Kidney epithelial cell (primary cell): ENCODE measurements at regions not wholly inside any gene's neighbourhood (a gene's known extent, or its start where the extent isn't known, plus 50 kb on each side); places are given as distances from the start of the nearest gene placed in this dataset.

Source experiments
- DNase-seq: peaks from one replicate; pipeline ENCODE4 v3.0.0-alpha.2; 2010; ENCODE audit warnings: low read depth
- H3K27me3 ChIP-seq: 2 replicates; pipeline ENCODE4 v1.6.0; 2011; ENCODE audit warnings: low read length; ENCODE audit not compliant: control insufficient read depth, insufficient read depth
- H3K36me3 ChIP-seq: 2 replicates; pipeline ENCODE4 v1.5.1; 2011; ENCODE audit warnings: low read length; ENCODE audit not compliant: control insufficient read depth, insufficient read depth
- H3K4me3 ChIP-seq: 2 replicates; pipeline ENCODE4 v1.5.1; 2011; ENCODE audit warnings: low read depth, mild to moderate bottlenecking, control low read depth, low read length
- CTCF ChIP-seq: IDR thresholded peaks from 2 replicates; pipeline ENCODE4 v1.5.1; 2011; ENCODE audit warnings: mild to moderate bottlenecking, moderate library complexity, low read length, control low read depth, inconsistent platforms; ENCODE audit not compliant: insufficient read depth, poor library complexity, severe bottlenecking

GRCh38 chr4:140271553-140271952 lies 101.9 kb upstream of the SCOC start:
- no peaks in the 10 kb centered on the region for H3K27me3 ChIP-seq
- DNase-seq: no peak
- H3K4me3 ChIP-seq: no peak overlapping the region
- TF ChIP-seq CTCF: no peak
- H3K36me3 ChIP-seq: no peaks in the 10 kb centered on the region

GRCh38 chr4:140269369-140269768 lies 104.1 kb upstream of the SCOC start:
- TF ChIP-seq CTCF: no peak
- no peaks in the 10 kb centered on the region for H3K27me3 ChIP-seq
- no peaks in the 10 kb centered on the region for H3K36me3 ChIP-seq
- no peak for DNase-seq
- no peak overlapping the region for H3K4me3 ChIP-seq

- DNase-seq: no peak
- TF ChIP-seq CTCF: no peak
- Histone ChIP-seq H3K36me3 (no peaks in the 10 kb centered on the region), H3K27me3 (no peaks in the 10 kb centered on the region), H3K4me3 (no peak overlapping the region)
Measured at GRCh38 chr4:140268186-140268841, 105.1 kb upstream of the SCOC start.

GRCh38 chr4:140267576-140267975 lies 105.9 kb upstream of the SCOC start:
- DNase-seq: no peak
- Histone ChIP-seq H3K27me3 (no peaks in the 10 kb centered on the region), H3K36me3 (no peaks in the 10 kb centered on the region), H3K4me3 (no peak overlapping the region)
- no peak for TF ChIP-seq CTCF

- Histone ChIP-seq H3K4me3 (no peak overlapping the region), H3K36me3 (no peaks in the 10 kb centered on the region), H3K27me3 (no peaks in the 10 kb centered on the region)
- DNase-seq: no peak
- no peak for TF ChIP-seq CTCF
Measured at GRCh38 chr4:140266958-140267568, 106.4 kb upstream of the SCOC start.

- Histone ChIP-seq H3K27me3 (no peaks in the 10 kb centered on the region), H3K4me3 (no peak overlapping the region), H3K36me3 (no peaks in the 10 kb centered on the region)
- no peak for TF ChIP-seq CTCF
- DNase-seq: no peak
Measured at GRCh38 chr4:140260227-140260626, 106.2 kb upstream of the MAML3 start.
